HepG2 (cell line): ENCODE measurements at regions not wholly inside any gene's neighbourhood (a gene's known extent, or its start where the extent isn't known, plus 50 kb on each side); places are given as distances from the start of the nearest gene placed in this dataset.

Experiments used
- CTCF ChIP-seq: sonication (generic); formaldehyde crosslinking; IDR thresholded peaks from 2 replicates; pipeline ENCODE4 v1.5.0; 2020; ENCODE audit warnings: mild to moderate bottlenecking, missing genetic modification reagents, moderate library complexity
- EZH2 ChIP-seq: conservative IDR thresholded peaks from 2 replicates; pipeline ENCODE4 v1.6.1; 2012; ENCODE audit warnings: mild to moderate bottlenecking, low read depth, low read length, moderate library complexity
- KAT7 ChIP-seq: IDR thresholded peaks from 2 replicates; pipeline ENCODE4 v1.6.1; 2018; ENCODE audit warnings: borderline replicate concordance, missing compliant biosample characterization
- SAFB2 ChIP-seq: sonication (generic); formaldehyde crosslinking; IDR thresholded peaks from 2 replicates; pipeline ENCODE4 v1.5.1; 2020; ENCODE audit warnings: missing genetic modification reagents, low read depth, mild to moderate bottlenecking, borderline replicate concordance
- SP2 ChIP-seq: sonication (generic); formaldehyde crosslinking; IDR thresholded peaks from 2 replicates; pipeline ENCODE4 v1.5.1; 2020; ENCODE audit warnings: mild to moderate bottlenecking, missing genetic modification reagents

DNA sequence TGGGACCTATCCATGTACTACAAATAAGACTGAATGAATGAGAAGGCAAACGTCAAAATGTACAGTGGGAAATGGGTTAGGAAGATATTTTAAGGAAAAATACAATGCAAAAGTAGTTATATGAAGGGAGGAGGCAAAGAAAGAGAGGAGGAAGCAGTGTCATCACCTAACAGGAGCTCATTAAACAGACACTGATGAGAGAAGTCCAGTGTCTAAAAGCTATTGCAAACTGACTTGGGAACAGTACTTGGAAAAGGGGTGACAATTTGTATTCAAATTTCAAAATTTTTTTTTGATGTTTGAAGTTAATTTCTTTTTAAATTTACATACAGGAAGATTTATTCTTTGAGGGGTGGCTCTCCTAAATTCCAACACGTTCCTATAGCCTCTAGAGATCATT is 143.5 kb upstream of the NOX3 start:
- TF ChIP-seq CTCF (CRISPR knock-in tag), result no peak
- no peak for TF ChIP-seq SP2 (CRISPR knock-in tag)
- TF ChIP-seq SAFB2, result no peak
- no peak for TF ChIP-seq KAT7 (CRISPR knock-in tag)
- TF ChIP-seq EZH2, result no peak
